Right lobe of liver (tissue), 4 donors: ENCODE measurements at regions not wholly inside any gene's neighbourhood (a gene's known extent, or its start where the extent isn't known, plus 50 kb on each side); places are given as distances from the start of the nearest gene placed in this dataset.

Experiments used
- CTCF ChIP-seq, 4 donors: fragments of 200-600 bp in 3 of 4; fragments of 450-650 bp in 1 of 4; IDR thresholded peaks; one replicate each; pipeline versions ENCODE4 v1.5.1 to v1.8.0; 2016 to 2022; ENCODE audit warnings: antibody characterized with exemption in 4 of 4, mild to moderate bottlenecking in 2 of 4
- POLR2A ChIP-seq: fragments of 450-650 bp; IDR thresholded peaks from one replicate; pipeline ENCODE4 v1.6.1; 2017; ENCODE audit warnings: antibody characterized with exemption, mild to moderate bottlenecking
- donor health status: DM: no; HTN: no; CAD: no.
- donor health status: DM: no; HTN: no; CAD: no.
- donor health status: DM: no; HTN: yes; CAD: no.

- TF ChIP-seq CTCF (IDR thresholded peaks at IDR 0.05), result no peak
- TF ChIP-seq POLR2A, result no peak
Observed at GRCh38 chr9:12085399-12085798, 607.8 kb upstream of the TYRP1 start.
